ENCODE measurements at regions not wholly inside any gene's neighbourhood (a gene's known extent, or its start where the extent isn't known, plus 50 kb on each side); places are given as distances from the start of the nearest gene placed in this dataset.

- Histone ChIP-seq H3K9me3 (ENCODE audit: control insufficient read depth, insufficient read depth, low read length) (no peaks in the 10 kb centered on the region), H3K4me1 (ENCODE audit: control insufficient read depth, insufficient read depth, low read length) (peaks cover 11% of the 10 kb centered on the region), H3K36me3 (ENCODE audit: control insufficient read depth, insufficient read depth, low read length) (no peaks in the 10 kb centered on the region), H3K4me3 (ENCODE audit: low read depth, low read length) (no peak overlapping the region; the same call in 1 of the 2 replicates), H3K9ac (ENCODE audit: low read depth, low read length) (no peak overlapping the region), H3K27ac (ENCODE audit: low read depth, low read length) (peak overlapping the region; percentile 65), H3K27me3 (ENCODE audit: control insufficient read depth, insufficient read depth, low read length) (no peaks in the 10 kb centered on the region)
Measured at GRCh38 chr13:63408331-63409189, 1992.9 kb upstream of the PCDH20 start.

GRCh38 chr13:63403733-63404132 is 1988.1 kb upstream of the PCDH20 start:
- H3K4me1 ChIP-seq (ENCODE audit: control insufficient read depth, insufficient read depth, low read length), result peaks cover 7% of the 10 kb centered on the region

GRCh38 chr13:63396746-63397145 is 1981.1 kb upstream of the PCDH20 start:
- Histone ChIP-seq H3K9me3 (ENCODE audit: control insufficient read depth, insufficient read depth, low read length) (no peaks in the 10 kb centered on the region), H3K27me3 (ENCODE audit: control insufficient read depth, insufficient read depth, low read length) (no peaks in the 10 kb centered on the region), H3K4me1 (ENCODE audit: control insufficient read depth, insufficient read depth, low read length) (no peaks in the 10 kb centered on the region), H3K36me3 (ENCODE audit: control insufficient read depth, insufficient read depth, low read length) (no peaks in the 10 kb centered on the region), H3K27ac (ENCODE audit: low read depth, low read length) (no peak overlapping the region), H3K9ac (ENCODE audit: low read depth, low read length) (no peak overlapping the region), H3K4me3 (ENCODE audit: low read depth, low read length) (no peak overlapping the region)

More at GRCh38 chr13:63403733-63404132, 1988.1 kb upstream of the PCDH20 start:
- H3K27me3 ChIP-seq (ENCODE audit: control insufficient read depth, insufficient read depth, low read length), result no peaks in the 10 kb centered on the region
- H3K36me3 ChIP-seq (ENCODE audit: control insufficient read depth, insufficient read depth, low read length), result no peaks in the 10 kb centered on the region
- no peak overlapping the region for H3K27ac ChIP-seq (ENCODE audit: low read depth, low read length)
- H3K9me3 ChIP-seq (ENCODE audit: control insufficient read depth, insufficient read depth, low read length), result no peaks in the 10 kb centered on the region
- H3K9ac ChIP-seq (ENCODE audit: low read depth, low read length), result no peak overlapping the region
- H3K4me3 ChIP-seq (ENCODE audit: low read depth, low read length), result no peak overlapping the region

- Histone ChIP-seq H3K9ac (ENCODE audit: low read depth, low read length) (no peak overlapping the region), H3K27ac (ENCODE audit: low read depth, low read length) (no peak overlapping the region), H3K4me3 (ENCODE audit: low read depth, low read length) (no peak overlapping the region), H3K36me3 (ENCODE audit: control insufficient read depth, insufficient read depth, low read length) (no peaks in the 10 kb centered on the region), H3K4me1 (ENCODE audit: control insufficient read depth, insufficient read depth, low read length) (no peaks in the 10 kb centered on the region), H3K9me3 (ENCODE audit: control insufficient read depth, insufficient read depth, low read length) (no peaks in the 10 kb centered on the region), H3K27me3 (ENCODE audit: control insufficient read depth, insufficient read depth, low read length) (no peaks in the 10 kb centered on the region)
Measured at GRCh38 chr13:63393112-63393511, 1977.5 kb upstream of the PCDH20 start.

- H3K9ac ChIP-seq (ENCODE audit: low read depth, low read length), result no peak overlapping the region
- no peak overlapping the region for H3K4me3 ChIP-seq (ENCODE audit: low read depth, low read length)
- no peaks in the 10 kb centered on the region for H3K36me3 ChIP-seq (ENCODE audit: control insufficient read depth, insufficient read depth, low read length)
- no peaks in the 10 kb centered on the region for H3K9me3 ChIP-seq (ENCODE audit: control insufficient read depth, insufficient read depth, low read length)
- H3K27ac ChIP-seq (ENCODE audit: low read depth, low read length), result no peak overlapping the region
- H3K4me1 ChIP-seq (ENCODE audit: control insufficient read depth, insufficient read depth, low read length), result no peaks in the 10 kb centered on the region
- no peaks in the 10 kb centered on the region for H3K27me3 ChIP-seq (ENCODE audit: control insufficient read depth, insufficient read depth, low read length)
Measured at GRCh38 chr13:63389756-63390155, 1974.1 kb upstream of the PCDH20 start.

- H3K4me1 ChIP-seq (ENCODE audit: control insufficient read depth, insufficient read depth, low read length), result no peaks in the 10 kb centered on the region
- H3K4me3 ChIP-seq (ENCODE audit: low read depth, low read length), result no peak overlapping the region
- H3K9ac ChIP-seq (ENCODE audit: low read depth, low read length), result no peak overlapping the region
- H3K27ac ChIP-seq (ENCODE audit: low read depth, low read length), result no peak overlapping the region
- H3K9me3 ChIP-seq (ENCODE audit: control insufficient read depth, insufficient read depth, low read length), result no peaks in the 10 kb centered on the region
- no peaks in the 10 kb centered on the region for H3K27me3 ChIP-seq (ENCODE audit: control insufficient read depth, insufficient read depth, low read length)
- H3K36me3 ChIP-seq (ENCODE audit: control insufficient read depth, insufficient read depth, low read length), result no peaks in the 10 kb centered on the region
Measured at GRCh38 chr13:63381078-63381859, 1965.6 kb upstream of the PCDH20 start.

- Histone ChIP-seq H3K36me3 (ENCODE audit: control insufficient read depth, insufficient read depth, low read length) (no peaks in the 10 kb centered on the region), H3K9me3 (ENCODE audit: control insufficient read depth, insufficient read depth, low read length) (no peaks in the 10 kb centered on the region), H3K9ac (ENCODE audit: low read depth, low read length) (no peak overlapping the region), H3K27ac (ENCODE audit: low read depth, low read length) (no peak overlapping the region), H3K27me3 (ENCODE audit: control insufficient read depth, insufficient read depth, low read length) (no peaks in the 10 kb centered on the region), H3K4me3 (ENCODE audit: low read depth, low read length) (no peak overlapping the region), H3K4me1 (ENCODE audit: control insufficient read depth, insufficient read depth, low read length) (no peaks in the 10 kb centered on the region)
Measured at GRCh38 chr13:63377986-63378385, 1962.3 kb upstream of the PCDH20 start.

GRCh38 chr13:63370101-63370500 is 1954.5 kb upstream of the PCDH20 start:
- H3K9ac ChIP-seq (ENCODE audit: low read depth, low read length), result no peak overlapping the region
- H3K27ac ChIP-seq (ENCODE audit: low read depth, low read length), result no peak overlapping the region
- H3K4me3 ChIP-seq (ENCODE audit: low read depth, low read length), result no peak overlapping the region
- H3K9me3 ChIP-seq (ENCODE audit: control insufficient read depth, insufficient read depth, low read length), result no peaks in the 10 kb centered on the region
- H3K36me3 ChIP-seq (ENCODE audit: control insufficient read depth, insufficient read depth, low read length), result no peaks in the 10 kb centered on the region
- H3K27me3 ChIP-seq (ENCODE audit: control insufficient read depth, insufficient read depth, low read length), result no peaks in the 10 kb centered on the region
- no peaks in the 10 kb centered on the region for H3K4me1 ChIP-seq (ENCODE audit: control insufficient read depth, insufficient read depth, low read length)

- Histone ChIP-seq H3K9ac (ENCODE audit: low read depth, low read length) (no peak overlapping the region), H3K9me3 (ENCODE audit: control insufficient read depth, insufficient read depth, low read length) (no peaks in the 10 kb centered on the region), H3K4me1 (ENCODE audit: control insufficient read depth, insufficient read depth, low read length) (no peaks in the 10 kb centered on the region), H3K4me3 (ENCODE audit: low read depth, low read length) (no peak overlapping the region), H3K27ac (ENCODE audit: low read depth, low read length) (no peak overlapping the region), H3K27me3 (ENCODE audit: control insufficient read depth, insufficient read depth, low read length) (no peaks in the 10 kb centered on the region), H3K36me3 (ENCODE audit: control insufficient read depth, insufficient read depth, low read length) (no peaks in the 10 kb centered on the region)
Measured at GRCh38 chr13:63367522-63368198, 1952.0 kb upstream of the PCDH20 start.

GRCh38 chr13:63364159-63364558 is 1948.5 kb upstream of the PCDH20 start:
- H3K27ac ChIP-seq (ENCODE audit: low read depth, low read length), result no peak overlapping the region
- H3K4me3 ChIP-seq (ENCODE audit: low read depth, low read length), result no peak overlapping the region
- no peak overlapping the region for H3K9ac ChIP-seq (ENCODE audit: low read depth, low read length)
- H3K36me3 ChIP-seq (ENCODE audit: control insufficient read depth, insufficient read depth, low read length), result no peaks in the 10 kb centered on the region
- no peaks in the 10 kb centered on the region for H3K4me1 ChIP-seq (ENCODE audit: control insufficient read depth, insufficient read depth, low read length)
- H3K27me3 ChIP-seq (ENCODE audit: control insufficient read depth, insufficient read depth, low read length), result no peaks in the 10 kb centered on the region
- H3K9me3 ChIP-seq (ENCODE audit: control insufficient read depth, insufficient read depth, low read length), result no peaks in the 10 kb centered on the region

GRCh38 chr13:63351533-63351932 is 1935.9 kb upstream of the PCDH20 start:
- Histone ChIP-seq H3K36me3 (ENCODE audit: control insufficient read depth, insufficient read depth, low read length) (no peaks in the 10 kb centered on the region), H3K9ac (ENCODE audit: low read depth, low read length) (no peak overlapping the region), H3K27ac (ENCODE audit: low read depth, low read length) (no peak overlapping the region), H3K27me3 (ENCODE audit: control insufficient read depth, insufficient read depth, low read length) (no peaks in the 10 kb centered on the region), H3K9me3 (ENCODE audit: control insufficient read depth, insufficient read depth, low read length) (no peaks in the 10 kb centered on the region), H3K4me3 (ENCODE audit: low read depth, low read length) (no peak overlapping the region), H3K4me1 (ENCODE audit: control insufficient read depth, insufficient read depth, low read length) (no peaks in the 10 kb centered on the region)
